ENCODE measurements at regions not wholly inside any gene's neighbourhood (a gene's known extent, or its start where the extent isn't known, plus 50 kb on each side); places are given as distances from the start of the nearest gene placed in this dataset.

- DNase-seq (ENCODE audit: low read depth, low spot score), result no peak
- H3K4me2 ChIP-seq (ENCODE audit: low read length), result no peak overlapping the region
- ChIA-PET CTCF (no interaction called here), RAD21 (ENCODE audit: low non-redundant PET in 1 of 2, low total read pairs in 2 of 2, uncharacterized antibody in 2 of 2, unreplicated experiment in 2 of 2) (no interaction called here), POLR2A (interaction anchor here (0.7 kb wide), 1 partner anchor 20 kb away, joined by 3 read pairs; no protein-coding TSS in a partner anchor)
- H3K9ac ChIP-seq (ENCODE audit: low read length), result no peak overlapping the region
- intact Hi-C loops (cut with micrococcal nuclease), result no loop called here
- H2AFZ ChIP-seq (ENCODE audit: low read depth, low read length, poor library complexity, severe bottlenecking), result no peak overlapping the region
- no peaks in the 10 kb centered on the region for H3K27me3 ChIP-seq (ENCODE audit: insufficient read depth, low read length)
- TF ChIP-seq JUND (IDR thresholded peaks at IDR 0.05) (no peak), POLR2AphosphoS5 (IDR thresholded peaks at IDR 0.05; ENCODE audit: low read depth, low read length) (no peak), EZH2phosphoT487 (IDR thresholded peaks at IDR 0.05; ENCODE audit: borderline replicate concordance) (no peak)
- no peaks in the 10 kb centered on the region for H3K9me2 ChIP-seq (ENCODE audit: insufficient read depth)
- peaks cover 15 to 16% of the 10 kb centered on the region in 2 experiments for H3K4me1 ChIP-seq (ENCODE audit: control insufficient read depth in 1 of 2, insufficient read depth in 2 of 2, low read length in 2 of 2)
- no peaks in the 10 kb centered on the region for H3K9me3 ChIP-seq (ENCODE audit: control insufficient read depth in 1 of 2, insufficient read depth in 1 of 2, low read depth in 1 of 2, low read length in 2 of 2)
- H3K79me2 ChIP-seq (ENCODE audit: insufficient read depth, low read length), result no peaks in the 10 kb centered on the region
- no peak overlapping the region for H3K4me3 ChIP-seq (replicated peaks in 1 of 2; ENCODE audit: low read depth in 1 of 2, low read length in 2 of 2)
- no TSS peak for BruUV-seq (replicated peaks)
- H3K27ac ChIP-seq (ENCODE audit: low read depth, low read length), result no peak overlapping the region
- H4K20me1 ChIP-seq (ENCODE audit: insufficient read depth), result no peaks in the 10 kb centered on the region
- no peak for ATAC-seq
- H3K36me3 ChIP-seq (ENCODE audit: control insufficient read depth in 1 of 2, insufficient read depth in 2 of 2, low read length in 2 of 2), result no peaks in the 10 kb centered on the region
Measured at GRCh38 chr7:114243646-114244045, 171.0 kb upstream of the FOXP2 start.

- no peaks in the 10 kb centered on the region for H3K27me3 ChIP-seq (ENCODE audit: insufficient read depth, low read length)
- DNase-seq (ENCODE audit: low read depth, low spot score), result peak; percentile 63
- TF ChIP-seq SP1 (IDR thresholded peaks at IDR 0.05; ENCODE audit: low read depth) (no peak), FOSL1 (IDR thresholded peaks at IDR 0.05; ENCODE audit: low read depth) (peak; percentile 56), JUND (IDR thresholded peaks at IDR 0.05) (peak; percentile 34; the same call in 1 of the 2 replicates), TCF7L2 (IDR thresholded peaks at IDR 0.05; ENCODE audit: borderline replicate concordance, extremely low read depth, insufficient read depth, insufficient read length) (peak; percentile 50), ATF3 (IDR thresholded peaks at IDR 0.05) (no peak)
- ChIA-PET POLR2A (no interaction called here), RAD21 (ENCODE audit: low non-redundant PET in 1 of 2, low total read pairs in 2 of 2, uncharacterized antibody in 2 of 2, unreplicated experiment in 2 of 2) (no interaction called here), CTCF (no interaction called here)
- peaks cover 15 to 16% of the 10 kb centered on the region in 2 experiments for H3K4me1 ChIP-seq (ENCODE audit: control insufficient read depth in 1 of 2, insufficient read depth in 2 of 2, low read length in 2 of 2)
- no peak overlapping the region for H3K4me3 ChIP-seq (replicated peaks in 1 of 2; ENCODE audit: low read depth in 1 of 2, low read length in 2 of 2)
- no peaks in the 10 kb centered on the region for H3K9me2 ChIP-seq (ENCODE audit: insufficient read depth)
- no peaks in the 10 kb centered on the region for H3K9me3 ChIP-seq (ENCODE audit: control insufficient read depth in 1 of 2, insufficient read depth in 1 of 2, low read depth in 1 of 2, low read length in 2 of 2)
- peak overlapping the region; percentile 1 for H2AFZ ChIP-seq (ENCODE audit: low read depth, low read length, poor library complexity, severe bottlenecking)
- no TSS peak for BruUV-seq (replicated peaks)
- no peaks in the 10 kb centered on the region for H4K20me1 ChIP-seq (ENCODE audit: insufficient read depth)
- ATAC-seq, result peak; percentile 93
- no peak overlapping the region for H3K27ac ChIP-seq (ENCODE audit: low read depth, low read length)
- H3K4me2 ChIP-seq (ENCODE audit: low read length), result peak overlapping the region; percentile 24
- intact Hi-C loops (cut with micrococcal nuclease), result no loop called here
- H3K9ac ChIP-seq (ENCODE audit: low read length), result no peak overlapping the region
- no peaks in the 10 kb centered on the region for H3K79me2 ChIP-seq (ENCODE audit: insufficient read depth, low read length)
- H3K36me3 ChIP-seq (ENCODE audit: control insufficient read depth in 1 of 2, insufficient read depth in 2 of 2, low read length in 2 of 2), result no peaks in the 10 kb centered on the region
Measured at GRCh38 chr7:114242992-114243507, 171.6 kb upstream of the FOXP2 start.

All from HCT116 (cell line).